CD4-positive, alpha-beta memory T cell (primary cell): ENCODE measurements at regions not wholly inside any gene's neighbourhood (a gene's known extent, or its start where the extent isn't known, plus 50 kb on each side); places are given as distances from the start of the nearest gene placed in this dataset.
"Not testable (repeated sequence)": the region's sequence is repeated elsewhere in the genome, so short reads cannot be mapped to it uniquely, and the experiment has no call there.

Source experiments
- CTCF ChIA-PET: fragments of 350-600 bp; sonication (Branson Sonifier 250); formaldehyde crosslinking; loops from one replicate; lab custom pipeline; 2021; ENCODE audit warnings: inconsistent platforms; ENCODE audit not compliant: partially characterized antibody; lab: Charles Lee
- POLR2A ChIA-PET: fragments of 350-600 bp; sonication (Branson Sonifier 250); formaldehyde crosslinking; loops from one replicate; lab custom pipeline; 2021; ENCODE audit not compliant: partially characterized antibody; lab: Charles Lee
- DNase-seq, 5 donors: peaks; one replicate each; pipeline versions ENCODE4 v3.0.0 to v3.0.0-alpha.2; 2020 to 2022; ENCODE audit warnings: mixed read lengths in 1 of 5
- H3K27ac ChIP-seq: one replicate; pipeline ENCODE4 v1.7.0; 2013; ENCODE audit warnings: low read depth, low read length
- H3K27me3 ChIP-seq: 2 replicates; pipeline ENCODE4 v1.7.0; 2013; ENCODE audit warnings: mild to moderate bottlenecking, low read length, moderate library complexity; ENCODE audit not compliant: insufficient read depth
- H3K36me3 ChIP-seq: 2 replicates; pipeline ENCODE4 v1.7.0; 2013; ENCODE audit warnings: mild to moderate bottlenecking, low read length, moderate library complexity; ENCODE audit not compliant: insufficient read depth
- H3K4me1 ChIP-seq: 2 replicates; pipeline ENCODE4 v1.7.0; 2013; ENCODE audit warnings: mild to moderate bottlenecking, low read length, moderate library complexity; ENCODE audit not compliant: insufficient read depth
- H3K4me3 ChIP-seq, 2 donors: one replicate each; pipeline ENCODE4 v1.7.0; 2013; ENCODE audit warnings: low read length in 2 of 2, mild to moderate bottlenecking in 1 of 2
- H3K9me3 ChIP-seq, 2 donors: one replicate each; pipeline ENCODE4 v1.7.0; 2013; ENCODE audit warnings: low read length in 2 of 2, control low read depth in 1 of 2; ENCODE audit not compliant: control insufficient read depth in 1 of 2
- H3K27ac Mint-ChIP-seq, 7 donors: one replicate each; pipeline ENCODE4 v1.8.0; 2020 to 2021; ENCODE audit warnings: mixed read lengths in 7 of 7, mild to moderate bottlenecking in 6 of 7, inconsistent platforms in 3 of 7, moderate library complexity in 3 of 7
- H3K27me3 Mint-ChIP-seq, 2 donors: one replicate each; pipeline ENCODE4 v1.8.0; 2020 to 2021; ENCODE audit warnings: mixed read lengths in 2 of 2
- H3K36me3 Mint-ChIP-seq, 2 donors: one replicate each; pipeline ENCODE4 v1.8.0; 2020 to 2021; ENCODE audit warnings: mixed read lengths in 2 of 2, inconsistent platforms in 1 of 2, mild to moderate bottlenecking in 1 of 2
- H3K4me1 Mint-ChIP-seq, 4 donors: one replicate each; pipeline ENCODE4 v1.8.0; 2020 to 2021; ENCODE audit warnings: mixed read lengths in 4 of 4, mild to moderate bottlenecking in 1 of 4
- H3K4me3 Mint-ChIP-seq, 8 donors: one replicate each; pipeline ENCODE4 v1.8.0; 2020 to 2021; ENCODE audit warnings: mixed read lengths in 8 of 8, mild to moderate bottlenecking in 7 of 8, moderate library complexity in 6 of 8, inconsistent platforms in 3 of 8
- H3K9me3 Mint-ChIP-seq, 8 donors: one replicate each; pipeline ENCODE4 v1.8.0; 2020 to 2021; ENCODE audit warnings: mixed read lengths in 8 of 8, mild to moderate bottlenecking in 5 of 8, inconsistent platforms in 3 of 8, moderate library complexity in 1 of 8
- intact Hi-C: fragments of 100-400 bp; cut with micrococcal nuclease; formaldehyde crosslinking; loops from one replicate; pipeline ENCODE4 v1.15.1; 2023

DNA sequence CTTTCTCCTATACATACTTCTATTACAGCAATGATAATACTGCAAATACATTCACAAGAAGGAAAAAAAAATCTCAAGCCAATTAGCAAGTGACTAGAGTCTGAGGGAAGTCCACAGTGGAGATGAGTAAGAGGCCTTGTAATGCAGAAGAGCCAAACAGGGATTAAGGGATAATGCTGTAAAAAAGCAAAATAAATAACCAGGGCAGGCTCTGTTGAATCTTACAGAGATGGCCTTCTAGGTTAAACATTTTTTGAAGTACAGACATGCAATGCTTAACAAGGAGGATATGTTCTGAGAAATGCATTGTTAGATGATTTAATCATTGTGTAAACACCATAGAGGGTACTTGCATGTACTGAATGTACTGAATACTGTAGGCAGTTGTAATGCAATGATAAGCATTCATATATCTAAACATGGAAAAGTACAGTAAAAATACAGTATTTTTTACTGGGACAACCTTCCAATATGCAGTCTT, 122.1 kb upstream of the RMDN2 start:
- no peaks in the 10 kb centered on the region for H3K9me3 ChIP-seq
- Mint-ChIP-seq H3K4me3 (no peak overlapping the region), H3K27me3 (peaks cover 0 to 4% of the 10 kb centered on the region in 2 donors), H3K36me3 (peaks cover 0 to 10% of the 10 kb centered on the region in 2 donors), H3K9me3 (peaks cover 2 to 15% (median 6%) of the 10 kb centered on the region in 8 donors), H3K4me1 (no peaks in the 10 kb centered on the region), H3K27ac (no peak overlapping the region)
- no peaks in the 10 kb centered on the region for H3K27me3 ChIP-seq
- H3K4me1 ChIP-seq = no peaks in the 10 kb centered on the region
- no peaks in the 10 kb centered on the region for H3K36me3 ChIP-seq
- no peak for DNase-seq
- H3K4me3 ChIP-seq = no peak overlapping the region
- ChIA-PET POLR2A (no interaction called here), CTCF (no interaction called here)
- H3K27ac ChIP-seq = no peak overlapping the region
- intact Hi-C loops = no loop called here

DNA sequence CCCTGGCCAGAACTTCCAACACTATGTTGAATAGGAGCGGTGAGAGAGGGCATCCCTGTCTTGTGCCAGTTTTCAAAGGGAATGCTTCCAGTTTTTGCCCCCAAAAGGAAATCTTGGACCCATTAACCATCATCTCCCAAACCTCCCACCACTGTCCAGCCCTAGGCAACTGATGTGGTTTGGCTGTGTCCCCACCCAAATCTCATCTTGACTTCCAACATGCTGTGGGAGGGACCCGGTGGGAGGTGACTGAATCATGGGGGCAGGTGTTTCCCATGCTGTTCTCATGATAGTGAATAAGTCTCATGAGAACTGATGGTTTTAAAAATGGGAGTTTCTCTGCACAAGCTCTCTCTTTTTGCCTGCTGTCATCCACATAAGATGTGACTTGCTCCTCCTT, 119.1 kb upstream of the RMDN2 start:
- peaks cover 0 to 10% of the 10 kb centered on the region in 2 donors for H3K36me3 Mint-ChIP-seq

DNA sequence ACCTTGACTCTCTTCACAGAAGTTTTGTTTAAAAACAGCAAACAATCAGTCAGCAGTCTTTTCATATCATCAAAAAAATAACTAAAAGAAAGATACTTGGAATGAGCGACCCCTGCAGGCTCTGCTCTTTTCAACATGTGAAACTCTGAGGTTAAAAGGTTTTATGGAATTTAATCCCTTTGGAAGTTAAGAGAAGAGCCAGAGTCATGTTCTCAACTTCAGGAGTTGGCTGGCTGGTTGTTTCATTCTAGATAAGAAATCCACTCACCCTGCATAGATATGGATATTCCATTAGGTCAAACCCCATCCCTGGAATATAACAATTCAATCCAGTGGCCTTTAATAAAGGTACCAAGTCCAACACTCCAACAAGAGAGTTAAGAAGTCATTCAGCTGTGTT, 115.6 kb upstream of the RMDN2 start:
- DNase-seq = peak in 4 of 5 donors; percentile 8 to 16 (median 10)

More for the DNA sequence above, 119.1 kb upstream of the RMDN2 start:
- intact Hi-C loops, H3K4me1 Mint-ChIP-seq, H3K27me3 ChIP-seq, DNase-seq, H3K36me3 ChIP-seq, H3K9me3 ChIP-seq, POLR2A ChIA-PET, CTCF ChIA-PET, H3K4me1 ChIP-seq, H3K4me3 Mint-ChIP-seq, H3K27me3 Mint-ChIP-seq, H3K27ac Mint-ChIP-seq, H3K27ac ChIP-seq, H3K4me3 ChIP-seq: not testable (repeated sequence)
- H3K9me3 Mint-ChIP-seq = peaks cover 2 to 15% (median 10%) of the 10 kb centered on the region in 8 donors

DNA sequence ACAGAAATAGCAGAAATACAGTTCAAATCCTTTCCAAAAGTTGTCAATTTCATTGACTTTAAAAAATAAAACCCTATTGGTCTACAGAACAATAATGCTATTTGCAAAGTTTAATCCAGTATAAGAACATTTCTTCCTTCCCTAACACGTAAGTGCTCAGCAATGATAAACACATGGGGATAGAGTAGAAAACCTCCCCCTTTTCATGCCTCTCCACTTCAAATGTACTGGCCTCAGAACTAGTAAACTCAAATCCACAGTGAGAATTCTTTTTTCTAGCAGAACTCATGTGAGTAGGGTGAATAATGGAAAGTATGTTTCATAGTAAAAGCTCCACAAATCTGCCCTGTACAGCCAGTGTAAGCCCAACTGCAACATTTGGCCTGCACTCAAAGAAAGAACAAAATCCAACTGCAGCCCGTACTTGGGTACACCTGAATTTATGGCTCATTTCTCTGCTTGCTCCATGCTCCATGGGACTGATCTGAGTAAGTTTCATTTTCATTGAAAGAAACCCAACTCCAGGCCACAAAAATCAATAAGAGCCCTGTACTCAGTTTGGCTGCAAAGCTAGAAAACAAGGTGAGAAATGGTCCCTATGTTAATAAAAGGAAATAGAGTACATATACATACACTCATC, 115.0 kb upstream of the RMDN2 start:
- Mint-ChIP-seq H3K9me3 (peaks cover 2 to 15% (median 10%) of the 10 kb centered on the region in 8 donors), H3K4me1 (peaks cover 4 to 6% (median 5%) of the 10 kb centered on the region in 4 donors), H3K36me3 (peaks cover 0 to 10% of the 10 kb centered on the region in 2 donors), H3K27ac (no peak overlapping the region), H3K27me3 (peaks cover 0 to 4% of the 10 kb centered on the region in 2 donors), H3K4me3 (no peak overlapping the region)
- Histone ChIP-seq H3K27ac (no peak overlapping the region), H3K4me3 (no peak overlapping the region), H3K4me1 (no peaks in the 10 kb centered on the region), H3K27me3 (no peaks in the 10 kb centered on the region), H3K36me3 (no peaks in the 10 kb centered on the region), H3K9me3 (no peaks in the 10 kb centered on the region)
- DNase-seq = no peak
- ChIA-PET CTCF (interaction anchor here (0.9 to 1.9 kb wide), 4 partner anchors 22 to 414 kb away, joined by 3 to 7 read pairs (median 6); no protein-coding TSS in a partner anchor), POLR2A (no interaction called here)
- intact Hi-C loops = loop anchor here (1.0 kb wide), 1 partner anchor 396 kb away; no protein-coding TSS in a partner anchor

More for the DNA sequence above, 115.6 kb upstream of the RMDN2 start:
- Mint-ChIP-seq H3K4me3 (no peak overlapping the region), H3K4me1 (peaks cover 4 to 6% (median 5%) of the 10 kb centered on the region in 4 donors), H3K27ac (no peak overlapping the region), H3K36me3 (peaks cover 0 to 10% of the 10 kb centered on the region in 2 donors), H3K9me3 (peaks cover 2 to 15% (median 10%) of the 10 kb centered on the region in 8 donors), H3K27me3 (peaks cover 0 to 4% of the 10 kb centered on the region in 2 donors)
- no peaks in the 10 kb centered on the region for H3K27me3 ChIP-seq
- intact Hi-C loops = loop anchor here (1.0 kb wide), 1 partner anchor 395 kb away; no protein-coding TSS in a partner anchor
- ChIA-PET POLR2A (no interaction called here), CTCF (interaction anchor here (1.0 to 1.9 kb wide), 3 partner anchors 23 to 413 kb away, joined by 3 to 7 read pairs (median 5); no protein-coding TSS in a partner anchor)
- no peaks in the 10 kb centered on the region for H3K9me3 ChIP-seq
- no peaks in the 10 kb centered on the region for H3K4me1 ChIP-seq
- no peaks in the 10 kb centered on the region for H3K36me3 ChIP-seq
- no peak overlapping the region for H3K4me3 ChIP-seq
- no peak overlapping the region for H3K27ac ChIP-seq

DNA sequence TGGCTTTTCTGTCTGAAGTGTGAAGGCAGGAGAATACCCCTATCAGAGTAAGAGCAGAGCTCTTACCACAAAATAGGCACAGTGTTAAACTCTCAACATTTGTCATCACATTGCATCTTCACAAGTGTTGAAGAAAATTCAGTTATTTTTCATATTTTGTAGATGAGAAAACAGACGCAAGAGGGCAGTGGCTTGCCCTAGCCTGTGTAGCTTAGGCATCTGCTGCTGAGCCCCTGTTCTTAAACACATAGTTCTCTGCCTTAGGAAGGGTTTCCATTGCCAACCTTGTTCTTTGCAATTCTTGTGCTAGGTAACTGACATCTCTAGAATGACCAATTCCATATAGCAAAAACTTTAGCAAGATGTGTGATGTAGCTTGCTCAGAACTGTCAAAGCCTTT, 112.7 kb upstream of the RMDN2 start:
- Mint-ChIP-seq H3K4me1 (peaks cover 4 to 6% (median 5%) of the 10 kb centered on the region in 4 donors), H3K27ac (no peak overlapping the region), H3K4me3 (no peak overlapping the region), H3K9me3 (peaks cover 0 to 8% (median 5%) of the 10 kb centered on the region in 8 donors), H3K36me3 (no peaks in the 10 kb centered on the region), H3K27me3 (no peaks in the 10 kb centered on the region)
- DNase-seq = no peak
- intact Hi-C loops = no loop called here
- Histone ChIP-seq H3K27ac (no peak overlapping the region), H3K27me3 (no peaks in the 10 kb centered on the region), H3K4me1 (no peaks in the 10 kb centered on the region), H3K36me3 (no peaks in the 10 kb centered on the region), H3K9me3 (no peaks in the 10 kb centered on the region), H3K4me3 (no peak overlapping the region)
- CTCF ChIA-PET = interaction anchor here (1.2 kb wide), 1 partner anchor 397 kb away, joined by 7 read pairs; no protein-coding TSS in a partner anchor
- POLR2A ChIA-PET = no interaction called here

DNA sequence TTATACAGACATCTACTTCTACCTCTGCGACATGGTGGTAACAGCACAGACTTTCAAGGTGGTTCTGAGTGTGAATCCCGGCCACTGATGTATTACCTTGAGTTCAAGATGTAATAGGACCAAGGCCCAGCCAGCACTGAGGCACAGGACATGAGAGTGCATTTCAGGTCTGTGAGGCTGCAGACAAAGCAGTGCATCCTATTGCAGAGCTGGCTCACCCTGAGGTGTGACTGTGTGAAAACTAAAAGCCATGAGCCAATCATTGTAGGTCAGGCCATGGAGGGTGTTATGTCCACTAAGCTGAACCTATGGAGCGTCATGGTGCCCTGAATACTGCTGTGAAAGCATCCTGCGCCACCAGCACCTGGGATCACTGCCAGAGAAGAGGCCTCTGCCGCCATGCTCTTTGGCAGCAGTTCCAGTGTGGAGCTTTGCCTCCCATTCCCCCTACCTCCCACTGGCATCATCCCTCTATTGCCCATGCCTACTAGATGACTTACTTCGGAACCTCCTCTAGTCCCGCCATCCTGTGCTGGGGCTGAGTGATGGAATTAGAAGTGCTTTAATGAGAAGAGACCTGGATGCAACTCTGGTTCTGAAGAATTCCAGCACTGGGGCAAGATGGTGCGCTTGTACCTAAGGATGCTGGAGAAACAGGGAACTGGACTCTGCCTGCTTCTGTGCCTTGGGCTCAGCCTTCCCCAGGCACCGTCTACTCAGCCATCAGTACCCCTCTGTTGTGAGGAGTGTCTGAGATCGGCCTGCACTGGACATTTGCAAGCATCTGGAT, 112.0 kb upstream of the RMDN2 start:
- H3K27me3 Mint-ChIP-seq = no peaks in the 10 kb centered on the region
- no peak overlapping the region for H3K4me3 Mint-ChIP-seq
- no peak overlapping the region for H3K27ac Mint-ChIP-seq
- H3K4me1 Mint-ChIP-seq = peaks cover 4 to 6% (median 5%) of the 10 kb centered on the region in 4 donors
- no peaks in the 10 kb centered on the region for H3K36me3 Mint-ChIP-seq
- H3K27me3 ChIP-seq = no peaks in the 10 kb centered on the region
- H3K4me1 ChIP-seq = no peaks in the 10 kb centered on the region
- no peaks in the 10 kb centered on the region for H3K9me3 ChIP-seq
- peaks cover 0 to 6% (median 3%) of the 10 kb centered on the region in 8 donors for H3K9me3 Mint-ChIP-seq
- H3K4me3 ChIP-seq = no peak overlapping the region
- ChIA-PET POLR2A (no interaction called here), CTCF (interaction anchor here (1.2 kb wide), 1 partner anchor 398 kb away, joined by 7 read pairs; no protein-coding TSS in a partner anchor)
- DNase-seq = no peak
- intact Hi-C loops = no loop called here
- no peaks in the 10 kb centered on the region for H3K36me3 ChIP-seq
- H3K27ac ChIP-seq = no peak overlapping the region

DNA sequence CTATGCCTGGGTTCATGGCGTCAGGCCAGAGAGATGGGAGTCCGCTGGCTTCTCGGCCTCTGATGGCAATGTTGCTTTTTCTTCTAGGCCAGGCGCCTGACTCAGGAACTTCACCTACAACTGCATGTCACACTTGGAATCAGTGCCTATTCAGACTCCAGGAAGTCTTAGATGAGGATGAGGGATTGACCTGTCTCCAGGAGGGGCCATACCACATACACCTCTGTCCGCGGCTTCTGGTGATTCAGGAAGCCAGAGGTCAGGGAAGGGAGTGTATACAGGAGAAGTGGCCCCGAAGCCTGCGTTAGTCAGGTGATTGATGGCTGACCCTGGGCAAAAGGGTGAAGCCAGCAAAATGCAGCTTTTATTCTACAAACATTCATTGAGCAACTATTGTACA, 109.1 kb upstream of the RMDN2 start:
- Mint-ChIP-seq H3K9me3 (peaks cover 0 to 5% (median 2%) of the 10 kb centered on the region in 8 donors), H3K36me3 (no peaks in the 10 kb centered on the region), H3K27ac (no peak overlapping the region), H3K4me3 (no peak overlapping the region), H3K27me3 (no peaks in the 10 kb centered on the region), H3K4me1 (no peaks in the 10 kb centered on the region)
- no peak overlapping the region for H3K4me3 ChIP-seq
- no peaks in the 10 kb centered on the region for H3K9me3 ChIP-seq
- no peak overlapping the region for H3K27ac ChIP-seq
- ChIA-PET CTCF (no interaction called here), POLR2A (no interaction called here)
- intact Hi-C loops = no loop called here
- H3K36me3 ChIP-seq = no peaks in the 10 kb centered on the region
- no peak for DNase-seq
- H3K4me1 ChIP-seq = no peaks in the 10 kb centered on the region
- no peaks in the 10 kb centered on the region for H3K27me3 ChIP-seq
